Medulla oblongata (tissue), 1 donor: ENCODE measurements at regions not wholly inside any gene's neighbourhood (a gene's known extent, or its start where the extent isn't known, plus 50 kb on each side); places are given as distances from the start of the nearest gene placed in this dataset.
"Not testable (repeated sequence)": the region's sequence is repeated elsewhere in the genome, so short reads cannot be mapped to it uniquely, and the experiment has no call there.

Source experiments
- DNase-seq: peaks from one replicate; pipeline ENCODE4 v3.0.0-alpha.2; 2015; ENCODE audit errors: extremely low spot score

DNA sequence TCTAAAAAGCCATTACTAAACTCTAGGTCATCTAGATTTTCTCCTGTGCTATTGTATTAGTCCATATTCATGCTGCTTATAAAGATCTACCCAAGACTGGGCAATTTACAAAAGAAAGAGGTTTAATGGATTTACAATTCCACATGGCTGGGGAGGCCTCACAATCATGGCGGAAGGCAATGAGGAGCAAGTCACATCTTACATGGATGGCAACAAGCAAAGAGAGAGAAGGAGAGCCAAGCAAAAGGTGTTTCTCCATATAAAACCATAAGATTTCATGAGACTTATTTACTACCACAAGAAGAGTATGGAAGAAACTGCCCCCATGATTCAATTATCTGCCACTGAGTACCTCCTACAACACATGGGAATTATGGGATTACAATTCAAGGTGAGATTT, 69.6 kb upstream of the CCDC6 start:
- not testable (repeated sequence) for DNase-seq

DNA sequence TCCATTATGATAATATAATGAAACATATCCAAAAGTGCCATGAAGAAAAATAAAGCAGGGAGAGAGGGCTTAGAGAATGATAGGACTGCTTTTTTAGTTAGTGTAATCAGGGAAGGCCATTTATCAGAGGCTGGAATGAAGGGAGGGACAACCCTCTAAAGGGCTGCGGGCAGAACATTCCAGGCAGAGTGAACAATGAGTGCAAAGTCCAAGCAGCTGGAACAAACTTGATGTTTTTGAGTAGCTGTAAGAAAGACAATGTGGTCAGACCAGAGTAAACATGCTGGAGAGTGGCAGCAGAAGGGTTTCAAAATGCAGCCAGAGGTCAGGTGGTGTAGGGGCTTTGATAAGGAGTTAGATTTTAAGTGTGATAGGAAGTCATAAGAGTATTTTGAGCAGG, 65.6 kb upstream of the CCDC6 start:
- DNase-seq, result peak; percentile 38

DNA sequence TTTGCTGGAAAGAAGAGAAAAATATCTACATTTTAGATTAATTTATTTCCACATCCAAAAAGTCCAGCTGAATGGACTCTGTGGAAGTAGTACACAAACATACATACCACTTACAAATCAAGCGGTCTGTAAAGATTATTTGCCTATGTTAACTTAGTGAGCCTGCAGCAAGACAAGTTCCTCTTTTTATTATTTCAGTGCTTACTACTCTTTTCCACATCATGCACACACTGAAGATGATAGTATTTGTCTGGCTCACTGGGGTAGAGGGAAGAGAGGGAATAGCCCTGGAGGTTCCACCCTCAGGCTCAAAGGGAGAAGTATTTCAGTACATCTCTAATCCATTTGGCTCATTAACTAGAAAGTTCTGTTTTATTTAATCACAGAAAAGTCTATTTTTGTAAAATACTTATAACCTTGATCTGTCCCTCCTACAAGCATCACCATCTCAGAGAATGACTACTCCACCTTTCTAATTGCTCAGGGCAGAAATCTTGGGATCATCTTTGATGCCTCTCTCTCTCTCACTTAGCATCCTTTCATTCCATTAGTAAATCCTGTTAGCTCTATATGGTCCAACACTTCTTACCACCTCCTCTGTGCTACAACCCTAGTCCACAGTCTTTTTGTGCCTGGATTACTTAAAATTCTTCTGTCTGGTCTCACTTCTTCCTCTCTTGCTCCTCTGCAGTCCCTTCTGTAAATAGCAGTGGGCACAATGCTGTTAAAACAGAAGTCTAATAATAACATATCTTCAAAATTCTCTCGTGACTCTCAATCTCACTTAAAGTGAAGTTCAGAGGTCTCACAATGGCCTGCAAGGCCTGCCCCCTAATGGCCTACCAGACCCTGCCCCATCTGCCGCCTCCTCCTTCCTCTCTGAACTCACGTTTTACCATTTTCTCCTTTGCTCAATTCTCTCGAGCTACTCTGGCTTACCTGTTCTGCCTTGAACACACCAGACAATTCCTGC, 64.3 kb upstream of the CCDC6 start:
- peak; percentile 32 for DNase-seq

DNA sequence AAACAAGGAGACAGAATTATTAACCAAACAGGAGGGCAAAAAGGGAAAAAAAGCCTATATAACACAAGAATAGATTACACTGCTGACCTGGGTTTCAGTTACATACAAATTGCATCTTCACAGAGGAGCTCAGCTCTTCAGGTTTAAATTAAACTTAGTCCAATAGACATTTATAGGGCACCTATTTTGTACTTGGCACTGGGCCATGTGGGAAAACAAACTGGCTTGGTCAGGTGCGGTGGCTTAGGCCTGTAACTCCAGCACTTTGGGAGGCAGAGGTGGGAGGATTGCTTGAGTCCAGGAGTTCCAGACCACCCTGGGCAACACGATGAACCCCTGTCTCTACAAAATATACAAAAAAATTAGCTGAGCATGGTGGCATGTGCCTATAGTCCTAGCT, 62.3 kb upstream of the CCDC6 start:
- no peak for DNase-seq

DNA sequence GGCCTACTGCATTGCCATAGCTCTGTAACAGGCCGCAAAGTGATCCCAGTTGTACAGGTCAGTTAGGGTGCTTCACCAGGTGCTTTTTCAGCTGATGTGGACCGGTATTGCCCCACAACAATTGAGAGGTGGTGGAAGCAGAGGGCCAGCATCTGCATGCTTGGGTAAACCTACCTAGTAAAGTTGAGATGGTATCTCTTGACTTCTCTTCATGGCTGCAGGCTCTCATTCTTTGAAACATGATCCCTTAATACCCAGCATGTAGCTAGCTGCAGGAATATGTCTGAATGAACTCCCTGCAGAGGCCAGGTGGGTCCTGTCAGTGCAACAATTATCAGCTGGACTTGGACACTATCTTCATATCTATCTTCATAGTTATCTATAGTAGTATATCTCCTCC, 60.7 kb upstream of the CCDC6 start:
- DNase-seq, result no peak

DNA sequence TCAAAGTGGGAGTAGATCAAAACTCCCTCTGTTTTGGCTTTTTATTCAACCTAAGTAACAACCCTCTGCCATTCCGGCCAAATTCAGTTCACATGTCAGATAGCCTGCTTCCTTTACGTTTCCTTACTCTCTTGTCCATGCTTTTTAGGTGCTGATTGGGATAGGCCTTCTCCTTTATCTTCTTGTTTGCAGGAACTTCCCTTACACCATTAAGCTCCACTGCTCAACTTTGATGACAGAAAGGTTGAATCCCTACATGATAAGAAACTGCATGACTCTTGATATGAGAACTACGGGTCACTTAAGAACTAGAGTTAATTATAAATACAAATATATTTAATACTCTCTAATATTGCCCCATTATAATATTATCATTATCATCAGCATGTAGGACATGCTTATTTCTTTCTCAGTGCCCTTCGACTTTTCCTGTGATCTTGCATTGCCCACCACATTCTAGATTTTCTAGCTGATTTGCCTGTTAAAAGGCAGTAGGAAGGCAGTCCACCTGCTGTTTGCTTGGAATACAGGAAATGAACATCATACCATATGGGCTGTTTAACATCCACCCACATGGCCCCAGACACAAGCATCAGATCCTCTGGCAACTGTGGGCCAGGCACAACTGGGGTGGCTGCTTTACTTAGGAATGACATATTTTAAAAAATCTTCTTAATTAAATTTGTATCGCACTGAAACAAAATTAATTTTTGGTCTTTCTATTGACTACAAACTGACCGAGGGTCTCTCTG, 59.7 kb upstream of the CCDC6 start:
- DNase-seq, result no peak

DNA sequence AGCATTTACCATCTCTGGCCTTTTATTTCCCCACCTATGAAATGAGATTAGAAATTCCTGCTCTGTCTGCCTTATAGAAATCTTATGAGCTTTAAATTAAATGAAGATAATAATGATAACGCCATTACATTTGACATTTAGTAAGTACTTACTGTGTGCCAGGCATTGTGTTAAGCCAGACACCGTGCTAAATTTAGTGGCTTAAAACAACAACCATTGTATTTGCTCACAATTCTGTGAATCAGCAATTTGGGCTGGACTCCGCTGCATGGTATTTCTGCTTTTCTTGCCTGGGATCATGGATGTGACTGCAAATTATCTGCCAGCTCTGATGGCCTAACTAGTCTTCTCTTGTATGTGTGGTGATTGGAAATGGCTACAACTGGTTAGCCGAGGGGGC, 56.4 kb upstream of the CCDC6 start:
- DNase-seq, result peak; percentile 20

DNA sequence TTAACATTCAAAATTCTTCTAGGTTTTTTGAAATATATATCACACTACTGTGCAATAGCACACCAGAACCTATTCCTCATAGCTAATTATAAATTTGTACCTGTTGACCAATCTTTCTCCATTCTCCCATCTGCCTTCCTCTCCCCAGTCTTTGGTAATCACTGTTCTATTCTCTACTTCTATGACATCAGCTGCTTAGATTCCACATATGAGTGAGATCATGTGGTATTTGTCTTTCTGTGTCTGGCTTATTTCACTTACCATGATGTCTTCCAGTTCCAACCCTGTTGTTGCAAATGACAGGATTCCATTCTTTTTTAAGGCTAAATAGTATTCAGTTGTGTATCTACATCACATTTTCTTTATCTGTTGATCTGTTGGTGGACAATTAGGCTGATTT, 54.4 kb upstream of the CCDC6 start:
- no peak for DNase-seq

DNA sequence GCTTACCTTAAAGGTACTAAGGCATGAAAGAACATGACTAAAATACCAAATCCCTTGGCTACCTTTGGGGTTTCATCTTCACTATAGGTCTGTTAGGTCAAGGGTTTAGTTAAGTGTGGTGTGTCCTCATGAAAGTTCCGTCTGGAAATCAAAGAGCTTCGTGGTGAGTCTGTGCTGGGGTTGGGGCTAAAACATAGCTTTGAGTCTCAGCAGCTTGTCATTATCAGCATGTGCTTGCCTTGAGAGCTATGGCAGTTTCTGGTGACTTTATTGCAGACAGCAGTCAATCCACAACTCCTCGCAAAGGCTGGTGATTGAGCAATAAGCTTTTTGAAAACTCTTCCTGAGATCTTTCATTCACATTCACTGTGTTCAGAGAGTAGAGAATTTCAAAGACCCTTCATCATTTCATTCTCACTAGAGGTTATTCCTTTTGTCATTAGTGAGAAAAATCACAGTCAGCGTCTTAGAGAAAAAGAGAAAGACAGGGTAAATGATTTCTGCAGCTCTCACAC, 53.2 kb upstream of the CCDC6 start:
- no peak for DNase-seq

DNA sequence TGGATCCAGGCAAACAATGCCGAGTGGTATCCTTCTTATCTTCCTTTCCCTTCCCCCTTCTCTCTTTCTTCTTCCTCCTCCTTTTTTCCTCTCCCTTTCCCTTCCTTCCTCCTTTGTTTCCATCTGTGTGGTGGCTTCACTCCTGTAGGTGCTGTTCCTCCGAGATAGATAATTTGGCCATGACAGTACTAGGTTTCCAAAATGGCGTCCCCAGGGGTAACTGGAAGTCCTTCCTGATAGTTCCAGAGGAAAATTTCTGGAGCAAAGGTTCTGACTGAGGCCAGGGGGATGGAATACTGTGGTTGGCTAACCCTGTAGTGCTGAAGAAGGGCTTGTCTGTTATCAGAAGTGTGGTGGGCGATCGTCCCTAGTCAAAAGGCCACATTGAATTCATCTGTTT, 52.5 kb upstream of the CCDC6 start:
- DNase-seq, result no peak

DNA sequence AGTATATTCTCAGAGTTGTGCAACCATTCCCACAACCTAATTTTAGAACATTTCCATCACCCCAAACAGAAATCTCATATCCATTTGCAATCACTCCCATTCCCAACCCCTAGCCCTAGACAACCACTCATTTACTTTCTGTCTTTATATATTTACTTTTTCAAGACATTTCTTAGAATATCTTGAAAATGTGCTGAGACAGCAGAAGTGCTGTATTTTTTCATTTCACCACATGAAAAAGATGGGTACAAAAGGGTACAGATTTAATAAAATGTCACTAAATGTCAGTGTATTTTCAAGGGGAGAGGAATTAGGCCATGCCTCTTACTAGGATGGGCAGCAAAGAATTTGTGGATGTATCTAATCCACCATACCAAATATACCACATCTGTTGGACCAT, 51.6 kb upstream of the CCDC6 start:
- DNase-seq, result no peak
